Stomach (tissue), 8 donors: ENCODE measurements at regions not wholly inside any gene's neighbourhood (a gene's known extent, or its start where the extent isn't known, plus 50 kb on each side); places are given as distances from the start of the nearest gene placed in this dataset.

ENCODE experiments used
- DNase-seq, 2 donors: peaks; one replicate each; pipeline versions ENCODE4 v3.0.0 to v3.0.0-alpha.2; 2013 to 2019
- H3K27ac ChIP-seq, 5 donors: fragments of 200-600 bp in 4 of 5; sonication (generic) in 4 of 5; one replicate each; pipeline ENCODE4 v1.5.1; 2013 to 2019; ENCODE audit warnings: mild to moderate bottlenecking in 1 of 5, moderate library complexity in 1 of 5
- H3K27me3 ChIP-seq, 3 donors: fragments of 200-600 bp; sonication (generic); one replicate each; pipeline ENCODE4 v1.5.1; 2017 to 2019; ENCODE audit warnings: mixed run types in 1 of 3
- H3K36me3 ChIP-seq, 4 donors: fragments of 200-600 bp; sonication (generic); 1 replicate in 3 of 4; 2 replicates in 1 of 4; pipeline ENCODE4 v1.5.1; 2016 to 2019
- H3K4me1 ChIP-seq, 4 donors: fragments of 200-600 bp; sonication (generic); one replicate each; pipeline ENCODE4 v1.5.1; 2016 to 2019
- H3K4me3 ChIP-seq, 4 donors: fragments of 200-600 bp; sonication (generic) in 3 of 4; one replicate each; pipeline ENCODE4 v1.5.1; 2016 to 2019; ENCODE audit warnings: mild to moderate bottlenecking in 1 of 4
- H3K9me3 ChIP-seq, 4 donors: fragments of 200-600 bp; sonication (generic); one replicate each; pipeline ENCODE4 v1.5.1; 2016 to 2019
- CTCF ChIP-seq, 7 experiments: fragments of 450-650 bp in 4 of 7; fragments of 200-600 bp in 3 of 7; sonication (generic) in 3 of 7; IDR thresholded peaks; one replicate each; pipeline ENCODE4 v1.5.1; 2016 to 2019; ENCODE audit warnings: antibody characterized with exemption in 7 of 7, control low read depth in 2 of 7, mild to moderate bottlenecking in 1 of 7
- EP300 ChIP-seq: sonication (generic); formaldehyde crosslinking; IDR thresholded peaks from one replicate; pipeline ENCODE4 v1.6.1; 2017; ENCODE audit warnings: antibody characterized with exemption
- POLR2A ChIP-seq, 4 donors: fragments of 450-650 bp; IDR thresholded peaks; one replicate each; pipeline ENCODE4 v1.6.1; 2016; ENCODE audit warnings: antibody characterized with exemption in 4 of 4, control low read depth in 2 of 4, mild to moderate bottlenecking in 1 of 4, moderate library complexity in 1 of 4
- POLR2AphosphoS5 ChIP-seq, 3 donors: sonication (generic); formaldehyde crosslinking; IDR thresholded peaks; one replicate each; pipeline ENCODE4 v1.6.1; 2016; ENCODE audit warnings: antibody characterized with exemption in 3 of 3
- WGBS, 5 donors: extraction: QIAGEN DNeasy Blood & Tissue Kit in 3 of 5; methylation state at CpG; one replicate each; pipeline versions ENCODE4 v1.1.5 to v1.1.7; 2013 to 2018; 5-methylcytosine and 5-hydroxymethylcytosine counted together
- intact Hi-C: fragments of 100-400 bp; cut with DNase I; formaldehyde crosslinking; loops from one replicate; pipeline ENCODE4 v1.15.1; 2023; ENCODE audit warnings: low total_unique reads
- donor health status: healthy with polysubstance abuse.
- donor health status: Bipolar disorder and iron deficiency.
- donor health status: healthy.

- DNase-seq = no peak
- no peaks in the 10 kb centered on the region for H3K36me3 ChIP-seq
- TF ChIP-seq EP300 (no peak), CTCF (IDR thresholded peaks at IDR 0.05) (no peak), POLR2AphosphoS5 (IDR thresholded peaks at IDR 0.05) (no peak), POLR2A (IDR thresholded peaks at IDR 0.05) (no peak)
- intact Hi-C loops = no loop called here
- H3K9me3 ChIP-seq = no peaks in the 10 kb centered on the region
- no peak overlapping the region for H3K27ac ChIP-seq
- H3K4me1 ChIP-seq = no peaks in the 10 kb centered on the region
- no peak overlapping the region for H3K4me3 ChIP-seq
- no peaks in the 10 kb centered on the region for H3K27me3 ChIP-seq
Observed at GRCh38 chr13:105403086-105403485, 1132.4 kb downstream of the EFNB2 start.

GRCh38 chr13:105395041-105395440 lies 1140.4 kb downstream of the EFNB2 start:
- Histone ChIP-seq H3K27me3 (no peaks in the 10 kb centered on the region), H3K4me3 (no peak overlapping the region), H3K9me3 (no peaks in the 10 kb centered on the region), H3K4me1 (no peaks in the 10 kb centered on the region), H3K27ac (no peak overlapping the region), H3K36me3 (no peaks in the 10 kb centered on the region)
- intact Hi-C loops = no loop called here
- no peak for DNase-seq
- TF ChIP-seq POLR2A (IDR thresholded peaks at IDR 0.05) (no peak), CTCF (IDR thresholded peaks at IDR 0.05) (no peak), EP300 (no peak), POLR2AphosphoS5 (IDR thresholded peaks at IDR 0.05) (no peak)
- 64 to 82% (median 73%) methylated on average over 1 of the region's 1 CpG for WGBS, 5 donors

- Histone ChIP-seq H3K4me3 (no peak overlapping the region), H3K4me1 (no peaks in the 10 kb centered on the region), H3K27me3 (no peaks in the 10 kb centered on the region), H3K9me3 (no peaks in the 10 kb centered on the region), H3K27ac (no peak overlapping the region), H3K36me3 (no peaks in the 10 kb centered on the region)
- peak in 1 of 2 donors; percentile 9 for DNase-seq
- WGBS, 5 donors = 29 to 54% (median 33%) methylated on average over 2 of the region's 2 CpGs
- intact Hi-C loops = no loop called here
- no peak for TF ChIP-seq POLR2A (IDR thresholded peaks at IDR 0.05)
- no peak for TF ChIP-seq EP300
- TF ChIP-seq CTCF (IDR thresholded peaks at IDR 0.05) = no peak
- TF ChIP-seq POLR2AphosphoS5 (IDR thresholded peaks at IDR 0.05) = no peak
Observed at GRCh38 chr13:105389373-105389772, 1146.1 kb downstream of the EFNB2 start.

GRCh38 chr13:105377452-105377851 lies 1158.0 kb downstream of the EFNB2 start:
- no peak for TF ChIP-seq POLR2AphosphoS5 (IDR thresholded peaks at IDR 0.05)
- TF ChIP-seq EP300 = no peak
- no peak for TF ChIP-seq POLR2A (IDR thresholded peaks at IDR 0.05)
- no peak for TF ChIP-seq CTCF (IDR thresholded peaks at IDR 0.05)
- no peak for DNase-seq
- Histone ChIP-seq H3K36me3 (no peaks in the 10 kb centered on the region), H3K4me3 (no peak overlapping the region), H3K4me1 (no peaks in the 10 kb centered on the region), H3K27me3 (no peaks in the 10 kb centered on the region), H3K9me3 (no peaks in the 10 kb centered on the region), H3K27ac (no peak overlapping the region)
- WGBS, 5 donors = 81 to 92% (median 89%) methylated on average over 7 of the region's 7 CpGs
- intact Hi-C loops = no loop called here
